Smooth muscle cell (in vitro differentiated cells): ENCODE measurements at regions not wholly inside any gene's neighbourhood (a gene's known extent, or its start where the extent isn't known, plus 50 kb on each side); places are given as distances from the start of the nearest gene placed in this dataset.

Source experiments
- DNase-seq: peaks from one replicate; lab custom pipeline; 2025; ENCODE audit not compliant: unreplicated experiment; lab: John Stamatoyannopoulos, UW
- H2AFZ ChIP-seq: fragments of 200-600 bp; sonication (generic); 2 replicates; pipeline ENCODE4 v1.6.0; 2016; ENCODE audit warnings: antibody characterized with exemption, low read depth, mild to moderate bottlenecking
- H3F3A ChIP-seq: fragments of 200-600 bp; sonication (generic); 2 replicates; pipeline ENCODE4 v1.6.0; 2017; ENCODE audit warnings: antibody characterized with exemption, low read depth
- H3K27ac ChIP-seq: fragments of 200-600 bp; sonication (generic); 2 replicates; pipeline ENCODE4 v1.5.1; 2016; ENCODE audit warnings: low read depth, mild to moderate bottlenecking
- H3K27me3 ChIP-seq: fragments of 200-600 bp; sonication (generic); 2 replicates; pipeline ENCODE4 v1.6.1; 2016; ENCODE audit warnings: low read depth, mild to moderate bottlenecking
- H3K36me3 ChIP-seq: fragments of 200-600 bp; sonication (generic); 2 replicates; pipeline ENCODE4 v1.5.1; 2016; ENCODE audit warnings: low read depth
- H3K4me1 ChIP-seq: fragments of 200-600 bp; sonication (generic); 2 replicates; pipeline ENCODE4 v1.5.1; 2016; ENCODE audit warnings: low read depth
- H3K4me2 ChIP-seq: fragments of 200-600 bp; sonication (generic); 2 replicates; pipeline ENCODE4 v1.6.0; 2016; ENCODE audit warnings: mild to moderate bottlenecking
- H3K4me3 ChIP-seq: fragments of 200-600 bp; sonication (generic); 2 replicates; pipeline ENCODE4 v1.5.1; 2016; ENCODE audit warnings: mild to moderate bottlenecking
- H3K79me2 ChIP-seq: fragments of 200-600 bp; sonication (generic); 2 replicates; pipeline ENCODE4 v1.6.0; 2016; ENCODE audit warnings: low read depth, mild to moderate bottlenecking
- H3K9ac ChIP-seq: fragments of 200-600 bp; sonication (generic); 2 replicates; pipeline ENCODE4 v1.6.0; 2016; ENCODE audit warnings: low read depth
- H3K9me3 ChIP-seq: fragments of 200-600 bp; sonication (generic); replicated peaks from 2 replicates; pipeline ENCODE4 v1.5.1; 2016; ENCODE audit warnings: low read depth
- H4K20me1 ChIP-seq: fragments of 200-600 bp; sonication (generic); 2 replicates; pipeline ENCODE4 v1.6.0; 2016; ENCODE audit warnings: low read depth
- CTCF ChIP-seq: fragments of 200-600 bp; sonication (generic); IDR thresholded peaks from 2 replicates; pipeline ENCODE4 v1.5.1; 2017; ENCODE audit warnings: borderline replicate concordance, mild to moderate bottlenecking, antibody characterized with exemption; ENCODE audit not compliant: insufficient read depth, poor library complexity, severe bottlenecking
- WGBS: methylation state at CpG from one replicate; pipeline ENCODE4 v1.1.7; 2016; ENCODE audit warnings: low lambda C conversion rate; 5-methylcytosine and 5-hydroxymethylcytosine counted together

GRCh38 chr5:161078793-161079192 lies 226.8 kb upstream of the ATP10B start:
- Histone ChIP-seq H3K27ac (peak overlapping the region; percentile 29), H3K9me3 (no peaks in the 10 kb centered on the region), H4K20me1 (no peaks in the 10 kb centered on the region), H3K4me3 (no peak overlapping the region), H3K4me2 (peak overlapping the region; percentile 43), H3K36me3 (no peaks in the 10 kb centered on the region), H3K9ac (no peak overlapping the region), H3K4me1 (peaks cover 9% of the 10 kb centered on the region), H2AFZ (no peak overlapping the region), H3F3A (no peaks in the 10 kb centered on the region), H3K79me2 (no peaks in the 10 kb centered on the region), H3K27me3 (no peaks in the 10 kb centered on the region)
- no peak for DNase-seq
- no peak for TF ChIP-seq CTCF
- 28% methylated on average over 4 of the region's 4 CpGs for WGBS

DNA sequence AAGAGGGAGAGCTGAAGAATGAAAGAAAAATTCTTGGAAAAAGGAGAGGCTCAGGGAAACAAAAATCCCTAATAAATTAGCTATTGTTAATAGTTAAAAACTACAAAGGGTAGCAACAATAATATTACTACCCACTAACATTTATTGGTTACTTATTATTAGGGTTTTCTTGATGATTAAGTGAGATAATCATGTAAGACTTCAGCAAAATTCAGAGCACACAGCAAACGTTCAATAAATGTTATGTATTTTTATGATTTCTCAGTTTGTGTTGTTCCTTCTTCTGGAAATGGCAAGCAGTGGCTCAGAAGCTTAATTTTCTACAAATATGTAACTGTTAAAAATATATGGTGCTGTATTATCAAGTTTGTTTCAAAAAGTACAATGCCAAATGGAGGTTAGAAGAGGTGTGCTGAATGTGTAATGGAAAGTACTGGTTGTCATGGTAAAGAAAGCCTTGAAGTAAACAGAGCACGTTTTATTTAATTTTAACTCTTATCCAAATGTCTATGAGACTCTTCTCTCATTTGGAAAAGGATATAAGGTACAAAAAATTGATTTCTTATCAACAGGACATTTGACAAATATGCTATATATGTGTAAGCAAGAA lies 226.0 kb upstream of the ATP10B start:
- no peaks in the 10 kb centered on the region for H3K36me3 ChIP-seq
- H3K4me3 ChIP-seq, result no peak overlapping the region
- no peak overlapping the region for H3K9ac ChIP-seq
- H3K79me2 ChIP-seq, result no peaks in the 10 kb centered on the region
- H3K27ac ChIP-seq, result peak overlapping the region; percentile 29
- no peak for DNase-seq
- TF ChIP-seq CTCF, result no peak
- no peak overlapping the region for H2AFZ ChIP-seq
- 77% methylated on average over 2 of the region's 2 CpGs for WGBS
- no peak overlapping the region for H3K4me2 ChIP-seq
- no peaks in the 10 kb centered on the region for H3K27me3 ChIP-seq
- H3F3A ChIP-seq, result no peaks in the 10 kb centered on the region
- H4K20me1 ChIP-seq, result no peaks in the 10 kb centered on the region
- peaks cover 9% of the 10 kb centered on the region for H3K4me1 ChIP-seq
- H3K9me3 ChIP-seq, result no peaks in the 10 kb centered on the region

- Histone ChIP-seq H3K9me3 (no peaks in the 10 kb centered on the region), H3K79me2 (no peaks in the 10 kb centered on the region), H3K4me2 (no peak overlapping the region), H2AFZ (no peak overlapping the region), H3K4me3 (no peak overlapping the region), H3K9ac (no peak overlapping the region), H3K36me3 (no peaks in the 10 kb centered on the region), H3K27ac (no peak overlapping the region), H3K27me3 (no peaks in the 10 kb centered on the region), H3F3A (no peaks in the 10 kb centered on the region), H4K20me1 (no peaks in the 10 kb centered on the region), H3K4me1 (peaks cover 9% of the 10 kb centered on the region)
- no peak for DNase-seq
- TF ChIP-seq CTCF, result no peak
- WGBS, result 94% methylated on average over 2 of the region's 2 CpGs
Measured at GRCh38 chr5:161077496-161077895, 225.5 kb upstream of the ATP10B start.

- Histone ChIP-seq H3K4me1 (no peaks in the 10 kb centered on the region), H3F3A (no peaks in the 10 kb centered on the region), H3K4me2 (no peak overlapping the region), H3K4me3 (no peak overlapping the region), H3K9ac (no peak overlapping the region), H4K20me1 (no peaks in the 10 kb centered on the region), H3K79me2 (no peaks in the 10 kb centered on the region), H3K27ac (no peak overlapping the region), H3K9me3 (no peaks in the 10 kb centered on the region), H3K36me3 (no peaks in the 10 kb centered on the region), H2AFZ (no peak overlapping the region), H3K27me3 (peaks cover 12% of the 10 kb centered on the region)
- no peak for DNase-seq
- TF ChIP-seq CTCF, result no peak
- 59% methylated on average over 2 of the region's 2 CpGs for WGBS
Measured at GRCh38 chr5:161064781-161065180, 212.8 kb upstream of the ATP10B start.
